ENCODE measurements at regions not wholly inside any gene's neighbourhood (a gene's known extent, or its start where the extent isn't known, plus 50 kb on each side); places are given as distances from the start of the nearest gene placed in this dataset.
"Not testable (repeated sequence)": the region's sequence is repeated elsewhere in the genome, so short reads cannot be mapped to it uniquely, and the experiment has no call there.

GRCh38 chr14:85333841-85334240, 196.1 kb upstream of the FLRT2 start:
- no peak for DNase-seq

- no peak for DNase-seq
These were observed 195.6 kb upstream of the FLRT2 start for GRCh38 chr14:85334316-85334715.

GRCh38 chr14:85336257-85336656, 193.7 kb upstream of the FLRT2 start:
- DNase-seq: no peak

- DNase-seq: no peak
These were observed 193.1 kb upstream of the FLRT2 start for GRCh38 chr14:85336817-85337216.

GRCh38 chr14:85338895-85339294, 191.0 kb upstream of the FLRT2 start:
- no peak for DNase-seq

GRCh38 chr14:85342858-85343607, 186.9 kb upstream of the FLRT2 start:
- no peak for DNase-seq

- no peak for DNase-seq
These were observed 185.8 kb upstream of the FLRT2 start for GRCh38 chr14:85344171-85344570.

GRCh38 chr14:85344847-85345570, 184.9 kb upstream of the FLRT2 start:
- no peak for DNase-seq

- no peak for DNase-seq
These were observed 179.3 kb upstream of the FLRT2 start for GRCh38 chr14:85350667-85351066.

GRCh38 chr14:85352588-85352987, 177.4 kb upstream of the FLRT2 start:
- not testable (repeated sequence) for DNase-seq

- no peak for DNase-seq
These were observed 172.8 kb upstream of the FLRT2 start for GRCh38 chr14:85357120-85357519.

- DNase-seq: no peak
These were observed 171.7 kb upstream of the FLRT2 start for GRCh38 chr14:85358136-85358785.

- no peak for DNase-seq
These were observed 170.4 kb upstream of the FLRT2 start for GRCh38 chr14:85359505-85359904.

- DNase-seq: no peak
These were observed 166.6 kb upstream of the FLRT2 start for GRCh38 chr14:85363358-85363757.

- no peak for DNase-seq
These were observed 163.7 kb upstream of the FLRT2 start for GRCh38 chr14:85366226-85366625.

GRCh38 chr14:85380881-85381280, 149.1 kb upstream of the FLRT2 start:
- DNase-seq: no peak

- DNase-seq: no peak
These were observed 147.6 kb upstream of the FLRT2 start for GRCh38 chr14:85382341-85382740.

GRCh38 chr14:85387181-85387580, 142.8 kb upstream of the FLRT2 start:
- DNase-seq: no peak

- no peak for DNase-seq
These were observed 139.7 kb upstream of the FLRT2 start for GRCh38 chr14:85390236-85390635.

- DNase-seq: no peak
These were observed 138.5 kb upstream of the FLRT2 start for GRCh38 chr14:85391455-85391854.

GRCh38 chr14:85391892-85392291, 138.1 kb upstream of the FLRT2 start:
- no peak for DNase-seq

- DNase-seq: no peak
These were observed 130.8 kb upstream of the FLRT2 start for GRCh38 chr14:85399186-85399585.

GRCh38 chr14:85400678-85401077, 129.3 kb upstream of the FLRT2 start:
- no peak for DNase-seq

- no peak for DNase-seq
These were observed 128.6 kb upstream of the FLRT2 start for GRCh38 chr14:85401384-85401783.
